Activated CD4-positive, alpha-beta T cell treated with anti-CD3 and anti-CD28 coated beads, Interleukin-2, amount 50 U/mL, for 48 hours (primary cell): ENCODE measurements at regions not wholly inside any gene's neighbourhood (a gene's known extent, or its start where the extent isn't known, plus 50 kb on each side); places are given as distances from the start of the nearest gene placed in this dataset.

Source experiments
- DNase-seq, 2 experiments: peaks; one replicate each; pipeline ENCODE4 v3.0.0-alpha.2; 2020

- no peak for DNase-seq
Measured at GRCh38 chr13:105259426-105259825, 1276.0 kb downstream of the EFNB2 start.

GRCh38 chr13:105255472-105255871, 1280.0 kb downstream of the EFNB2 start:
- DNase-seq, result no peak

GRCh38 chr13:105251293-105251692, 1284.2 kb downstream of the EFNB2 start:
- DNase-seq, result no peak

- no peak for DNase-seq
Measured at GRCh38 chr13:105247830-105248229, 1287.6 kb downstream of the EFNB2 start.

- DNase-seq, result no peak
Measured at GRCh38 chr13:105240371-105240770, 1295.1 kb downstream of the EFNB2 start.

- no peak for DNase-seq
Measured at GRCh38 chr13:105232439-105232838, 1303.0 kb downstream of the EFNB2 start.

- no peak for DNase-seq
Measured at GRCh38 chr13:105232006-105232405, 1303.5 kb downstream of the EFNB2 start.

- DNase-seq, result no peak
Measured at GRCh38 chr13:105231579-105231978, 1303.9 kb downstream of the EFNB2 start.

GRCh38 chr13:105220881-105221280, 1314.6 kb downstream of the EFNB2 start:
- no peak for DNase-seq

- DNase-seq, result no peak
Measured at GRCh38 chr13:105220063-105220462, 1315.4 kb downstream of the EFNB2 start.

- no peak for DNase-seq
Measured at GRCh38 chr13:105219651-105220050, 1315.8 kb downstream of the EFNB2 start.

- DNase-seq, result no peak
Measured at GRCh38 chr13:105213512-105213911, 1322.0 kb downstream of the EFNB2 start.

GRCh38 chr13:105207572-105208293, 1327.7 kb downstream of the EFNB2 start:
- DNase-seq, result no peak

- DNase-seq, result no peak
Measured at GRCh38 chr13:105202354-105202753, 1333.1 kb downstream of the EFNB2 start.

GRCh38 chr13:105201351-105201750, 1334.1 kb downstream of the EFNB2 start:
- no peak for DNase-seq

- DNase-seq, result no peak
Measured at GRCh38 chr13:105200181-105200580, 1335.3 kb downstream of the EFNB2 start.

- DNase-seq, result no peak
Measured at GRCh38 chr13:105196052-105196451, 1339.4 kb downstream of the EFNB2 start.

- DNase-seq, result no peak
Measured at GRCh38 chr13:105193026-105193425, 1342.4 kb downstream of the EFNB2 start.

GRCh38 chr13:105184201-105184600, 1351.3 kb downstream of the EFNB2 start:
- no peak for DNase-seq

GRCh38 chr13:105177265-105177900, 1358.1 kb downstream of the EFNB2 start:
- no peak for DNase-seq

- no peak for DNase-seq
Measured at GRCh38 chr13:105170438-105170837, 1365.0 kb downstream of the EFNB2 start.

- DNase-seq, result no peak
Measured at GRCh38 chr13:105168295-105168694, 1367.2 kb downstream of the EFNB2 start.

GRCh38 chr13:105167385-105167784, 1368.1 kb downstream of the EFNB2 start:
- DNase-seq, result no peak

GRCh38 chr13:105165449-105166125, 1369.9 kb downstream of the EFNB2 start:
- DNase-seq, result no peak
